ENCODE measurements at regions not wholly inside any gene's neighbourhood (a gene's known extent, or its start where the extent isn't known, plus 50 kb on each side); places are given as distances from the start of the nearest gene placed in this dataset.

DNA sequence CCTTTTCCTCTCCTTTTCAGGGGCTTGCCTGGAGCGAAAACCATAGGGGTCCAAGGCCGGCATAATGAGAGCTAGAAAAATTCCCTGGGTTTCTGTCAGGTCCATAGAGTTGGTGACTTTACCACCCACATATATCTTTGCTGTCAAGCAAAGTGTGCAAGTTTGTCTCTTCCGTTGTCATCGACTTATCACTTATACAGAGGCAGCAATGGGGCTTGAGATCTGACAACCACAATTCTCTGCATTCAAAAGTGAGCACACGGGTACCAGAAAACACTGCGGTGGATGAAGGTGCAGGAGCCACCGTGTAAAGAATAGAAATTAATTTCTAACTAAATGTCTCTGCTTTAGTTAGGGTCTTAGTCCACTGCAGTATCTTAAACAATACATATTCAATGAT, 162.3 kb downstream of the DAD1 start:
- no peak overlapping the region for H3K4me3 ChIP-seq (ENCODE audit: low read depth, low read length)
- CTCF ChIA-PET = interaction anchor here (0.6 to 1.3 kb wide), 3 partner anchors 45 to 54 kb away, joined by 3 to 5 read pairs (median 3); no protein-coding TSS in a partner anchor
- TF ChIP-seq, protein P1, sequence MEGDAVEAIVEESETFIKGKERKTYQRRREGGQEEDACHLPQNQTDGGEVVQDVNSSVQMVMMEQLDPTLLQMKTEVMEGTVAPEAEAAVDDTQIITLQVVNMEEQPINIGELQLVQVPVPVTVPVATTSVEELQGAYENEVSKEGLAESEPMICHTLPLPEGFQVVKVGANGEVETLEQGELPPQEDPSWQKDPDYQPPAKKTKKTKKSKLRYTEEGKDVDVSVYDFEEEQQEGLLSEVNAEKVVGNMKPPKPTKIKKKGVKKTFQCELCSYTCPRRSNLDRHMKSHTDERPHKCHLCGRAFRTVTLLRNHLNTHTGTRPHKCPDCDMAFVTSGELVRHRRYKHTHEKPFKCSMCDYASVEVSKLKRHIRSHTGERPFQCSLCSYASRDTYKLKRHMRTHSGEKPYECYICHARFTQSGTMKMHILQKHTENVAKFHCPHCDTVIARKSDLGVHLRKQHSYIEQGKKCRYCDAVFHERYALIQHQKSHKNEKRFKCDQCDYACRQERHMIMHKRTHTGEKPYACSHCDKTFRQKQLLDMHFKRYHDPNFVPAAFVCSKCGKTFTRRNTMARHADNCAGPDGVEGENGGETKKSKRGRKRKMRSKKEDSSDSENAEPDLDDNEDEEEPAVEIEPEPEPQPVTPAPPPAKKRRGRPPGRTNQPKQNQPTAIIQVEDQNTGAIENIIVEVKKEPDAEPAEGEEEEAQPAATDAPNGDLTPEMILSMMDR (IDR thresholded peaks at IDR 0.05; ENCODE audit: insufficient read depth, low read length, missing control alignments) = no peak
- POLR2A ChIA-PET = no interaction called here
- no peak for DNase-seq (ENCODE audit: low read depth, low spot score)

GRCh38 chr14:22423958-22424357, 165.1 kb downstream of the DAD1 start:
- no peak for DNase-seq (ENCODE audit: low read depth, low spot score)
- POLR2A ChIA-PET = no interaction called here
- TF ChIP-seq, protein P1 (IDR thresholded peaks at IDR 0.05; ENCODE audit: insufficient read depth, low read length, missing control alignments) = no peak
- no peak overlapping the region for H3K4me3 ChIP-seq (ENCODE audit: low read depth, low read length)
- CTCF ChIA-PET = interaction anchor here (1.0 to 2.1 kb wide), 2 partner anchors 11 to 13 kb away, joined by 3 to 7 read pairs; no protein-coding TSS in a partner anchor

DNA sequence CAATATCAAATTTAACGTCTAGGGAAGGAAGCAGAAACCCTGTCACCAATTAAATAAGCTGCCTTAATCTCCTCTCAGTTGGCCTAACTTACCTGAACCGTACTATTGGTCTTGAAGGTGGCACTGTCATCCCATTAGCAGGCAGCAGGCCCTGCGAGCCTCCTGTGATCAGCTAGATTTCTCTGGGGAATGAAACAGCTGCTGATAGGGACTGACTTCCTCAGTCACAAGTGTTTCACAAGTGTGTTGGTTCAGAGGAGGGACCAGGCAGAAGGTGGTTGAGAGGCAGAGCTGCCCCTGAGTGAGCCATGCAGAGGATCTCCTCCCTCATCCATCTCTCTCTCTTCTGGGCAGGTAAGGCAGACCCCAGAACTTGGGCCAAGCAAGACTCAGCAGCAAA, 166.8 kb downstream of the DAD1 start:
- H3K4me3 ChIP-seq (ENCODE audit: low read depth, low read length) = no peak overlapping the region
- ChIA-PET CTCF (interaction anchor here (1.3 to 4.7 kb wide), 4 partner anchors 8 to 134 kb away, joined by 3 to 23 read pairs (median 8); no protein-coding TSS in a partner anchor), POLR2A (no interaction called here)
- DNase-seq (ENCODE audit: low read depth, low spot score) = no peak
- TF ChIP-seq, protein P1 (IDR thresholded peaks at IDR 0.05; ENCODE audit: insufficient read depth, low read length, missing control alignments) = no peak

DNA sequence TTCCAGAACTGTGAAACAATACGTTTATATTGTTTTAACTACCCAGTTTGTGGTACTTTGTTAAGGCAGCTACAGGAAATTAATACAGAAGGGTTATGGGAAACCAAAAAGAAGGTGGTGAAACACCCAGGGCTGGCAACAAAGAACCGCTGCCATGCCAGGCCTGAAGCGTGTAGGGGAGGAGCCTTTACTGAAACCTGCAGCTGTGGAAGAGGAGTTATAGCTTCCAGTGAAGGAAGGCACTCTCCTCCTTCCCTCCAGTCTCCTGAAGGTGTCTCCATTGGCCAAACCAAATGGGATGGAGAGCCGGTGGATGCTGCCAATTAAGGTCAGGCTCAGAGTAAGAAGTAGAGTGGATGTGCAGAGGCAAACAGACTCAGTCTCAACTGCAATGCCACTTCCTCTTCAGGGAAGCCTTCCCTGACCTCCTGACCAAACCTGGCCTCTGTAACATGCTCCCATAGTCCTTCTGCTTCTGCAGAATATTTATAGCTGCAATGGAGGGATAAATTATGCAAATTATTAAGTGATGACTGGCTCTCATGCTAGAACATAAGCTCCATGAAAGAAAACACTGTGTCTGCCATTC, 168.3 kb downstream of the DAD1 start:
- CTCF ChIA-PET = interaction anchor here (1.2 to 4.7 kb wide), 8 partner anchors 10 to 144 kb away, joined by 3 to 23 read pairs (median 3); no protein-coding TSS in a partner anchor
- no peak for DNase-seq (ENCODE audit: low read depth, low spot score)
- TF ChIP-seq, protein P1 (IDR thresholded peaks at IDR 0.05; ENCODE audit: insufficient read depth, low read length, missing control alignments) = no peak
- no peak overlapping the region for H3K4me3 ChIP-seq (ENCODE audit: low read depth, low read length)
- POLR2A ChIA-PET = no interaction called here

GRCh38 chr14:22419620-22420019, 169.4 kb downstream of the DAD1 start:
- no peak for DNase-seq (ENCODE audit: low read depth, low spot score)
- ChIA-PET POLR2A (no interaction called here), CTCF (interaction anchor here (1.6 to 4.7 kb wide), 3 partner anchors 12 to 53 kb away, joined by 6 to 23 read pairs (median 14); no protein-coding TSS in a partner anchor)
- TF ChIP-seq, protein P1 (IDR thresholded peaks at IDR 0.05; ENCODE audit: insufficient read depth, low read length, missing control alignments) = no peak
- H3K4me3 ChIP-seq (ENCODE audit: low read depth, low read length) = no peak overlapping the region

- no peak for DNase-seq (ENCODE audit: low read depth, low spot score)
- POLR2A ChIA-PET = no interaction called here
- TF ChIP-seq, protein P1 (IDR thresholded peaks at IDR 0.05; ENCODE audit: insufficient read depth, low read length, missing control alignments) = no peak
- CTCF ChIA-PET = interaction anchor here (1.1 to 4.7 kb wide), 3 partner anchors 13 to 138 kb away, joined by 4 to 23 read pairs (median 14); no protein-coding TSS in a partner anchor
- no peak overlapping the region for H3K4me3 ChIP-seq (ENCODE audit: low read depth, low read length)
These were observed 170.4 kb downstream of the DAD1 start for GRCh38 chr14:22418631-22419030.
